VCaP (cell line): ENCODE measurements at regions not wholly inside any gene's neighbourhood (a gene's known extent, or its start where the extent isn't known, plus 50 kb on each side); places are given as distances from the start of the nearest gene placed in this dataset.

Source experiments
- H3K27ac ChIP-seq: fragments of 450-650 bp; 2 replicates; pipeline ENCODE4 v1.5.1; 2017
- TF ChIP-seq, protein P1 (sequence below): fragments of 450-650 bp; conservative IDR thresholded peaks from 2 replicates; pipeline ENCODE4 v1.5.1; 2017; ENCODE audit warnings: mild to moderate bottlenecking, moderate library complexity

DNA sequence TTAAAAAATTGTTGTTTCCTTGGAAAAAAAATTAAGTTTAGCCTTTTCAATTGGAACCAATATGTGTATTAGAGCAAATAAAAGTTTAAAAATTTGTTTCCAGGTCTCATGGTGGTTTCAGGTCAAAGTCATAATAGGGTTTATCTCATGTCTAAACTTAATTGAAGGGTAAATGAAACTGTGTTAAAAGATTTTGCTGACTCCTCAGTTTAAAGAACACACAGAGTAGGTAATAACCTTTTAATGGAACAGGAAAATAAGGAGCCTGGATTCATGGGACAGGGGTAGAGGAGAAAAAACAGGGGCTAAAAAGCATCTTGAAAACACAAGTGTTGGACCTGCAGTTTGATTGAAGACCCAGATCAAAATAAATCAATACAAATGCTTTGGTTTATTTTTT, 190.6 kb downstream of the MFSD1 start:
- no peak overlapping the region for H3K27ac ChIP-seq
- TF ChIP-seq, protein P1, sequence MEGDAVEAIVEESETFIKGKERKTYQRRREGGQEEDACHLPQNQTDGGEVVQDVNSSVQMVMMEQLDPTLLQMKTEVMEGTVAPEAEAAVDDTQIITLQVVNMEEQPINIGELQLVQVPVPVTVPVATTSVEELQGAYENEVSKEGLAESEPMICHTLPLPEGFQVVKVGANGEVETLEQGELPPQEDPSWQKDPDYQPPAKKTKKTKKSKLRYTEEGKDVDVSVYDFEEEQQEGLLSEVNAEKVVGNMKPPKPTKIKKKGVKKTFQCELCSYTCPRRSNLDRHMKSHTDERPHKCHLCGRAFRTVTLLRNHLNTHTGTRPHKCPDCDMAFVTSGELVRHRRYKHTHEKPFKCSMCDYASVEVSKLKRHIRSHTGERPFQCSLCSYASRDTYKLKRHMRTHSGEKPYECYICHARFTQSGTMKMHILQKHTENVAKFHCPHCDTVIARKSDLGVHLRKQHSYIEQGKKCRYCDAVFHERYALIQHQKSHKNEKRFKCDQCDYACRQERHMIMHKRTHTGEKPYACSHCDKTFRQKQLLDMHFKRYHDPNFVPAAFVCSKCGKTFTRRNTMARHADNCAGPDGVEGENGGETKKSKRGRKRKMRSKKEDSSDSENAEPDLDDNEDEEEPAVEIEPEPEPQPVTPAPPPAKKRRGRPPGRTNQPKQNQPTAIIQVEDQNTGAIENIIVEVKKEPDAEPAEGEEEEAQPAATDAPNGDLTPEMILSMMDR: no peak

DNA sequence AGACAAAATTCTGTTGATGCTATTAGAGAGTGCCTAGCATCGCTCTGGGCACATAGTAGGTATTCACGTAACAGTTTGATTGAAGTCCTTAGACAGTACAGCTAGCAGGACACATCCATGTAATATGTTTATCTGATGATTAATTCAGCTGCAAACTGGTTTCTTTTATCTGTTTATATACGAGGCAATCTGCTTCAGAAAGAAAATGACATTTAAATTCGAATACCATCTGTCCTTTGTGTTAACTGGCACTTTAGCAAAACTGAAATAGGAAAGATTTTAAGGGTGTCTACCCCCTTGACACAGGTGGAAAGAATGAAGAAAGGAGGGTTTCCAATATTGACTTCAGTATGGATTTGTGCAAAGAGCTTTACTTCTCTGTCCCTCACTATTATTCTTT, 192.5 kb downstream of the MFSD1 start:
- TF ChIP-seq, protein P1: no peak
- no peak overlapping the region for H3K27ac ChIP-seq

DNA sequence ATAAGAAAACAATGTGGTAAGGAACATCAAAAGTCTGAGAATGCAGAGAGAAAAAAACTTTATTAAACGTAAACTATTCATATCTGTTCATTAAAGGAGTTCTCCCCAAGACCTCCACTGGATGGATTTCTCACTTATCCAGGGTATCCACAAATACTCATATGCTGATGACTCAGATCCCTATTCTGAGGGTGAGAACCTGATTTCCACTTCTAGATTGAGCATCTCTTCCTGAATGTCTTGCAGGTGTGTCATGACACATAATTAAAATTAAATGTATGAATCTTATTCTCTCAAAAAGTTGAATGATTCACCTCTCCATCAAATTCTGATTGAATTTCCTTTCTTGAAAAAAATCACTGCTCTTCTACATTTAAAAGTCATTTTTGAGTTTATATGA, 199.9 kb downstream of the MFSD1 start:
- TF ChIP-seq, protein P1: no peak
- H3K27ac ChIP-seq: no peak overlapping the region

DNA sequence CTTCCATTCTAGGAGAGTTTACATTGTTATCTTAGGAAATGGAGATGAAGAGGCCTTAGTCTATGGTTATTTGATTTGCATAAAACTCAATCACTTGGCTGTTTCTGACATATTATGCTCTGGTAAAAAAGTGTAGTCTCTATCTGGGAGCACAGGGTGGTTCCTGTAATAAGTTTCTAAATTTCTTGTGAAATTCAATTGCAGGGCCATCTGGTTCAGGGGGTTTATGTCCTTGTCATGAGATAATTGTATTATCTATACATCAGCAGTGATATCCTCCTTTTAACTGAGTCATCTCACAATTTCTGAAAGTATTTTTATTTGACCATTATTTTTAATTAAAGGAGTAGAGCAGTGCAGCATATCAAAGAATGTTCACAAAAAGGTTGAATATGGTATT, 203.3 kb downstream of the MFSD1 start:
- no peak overlapping the region for H3K27ac ChIP-seq
- TF ChIP-seq, protein P1: no peak

DNA sequence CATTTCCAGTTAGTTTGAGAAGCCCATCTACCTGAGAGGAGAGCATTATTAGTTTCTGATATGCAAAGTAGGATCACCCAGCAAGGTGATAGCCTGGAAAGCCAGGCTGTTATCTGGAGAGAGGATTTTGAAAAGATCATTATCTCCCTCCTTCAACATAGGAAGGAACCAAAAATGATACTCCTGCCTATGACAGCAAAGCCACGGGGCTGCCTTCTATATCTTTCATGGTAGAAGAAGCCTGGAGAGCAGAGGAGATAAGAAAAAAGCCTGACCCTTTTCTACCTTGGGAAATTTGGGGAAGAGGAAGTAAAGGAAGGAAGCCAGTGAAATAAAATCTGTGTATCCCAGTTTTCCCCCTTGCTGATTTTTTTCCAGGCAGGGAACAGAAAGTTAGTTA, 205.5 kb downstream of the MFSD1 start:
- no peak overlapping the region for H3K27ac ChIP-seq
- TF ChIP-seq, protein P1: no peak

DNA sequence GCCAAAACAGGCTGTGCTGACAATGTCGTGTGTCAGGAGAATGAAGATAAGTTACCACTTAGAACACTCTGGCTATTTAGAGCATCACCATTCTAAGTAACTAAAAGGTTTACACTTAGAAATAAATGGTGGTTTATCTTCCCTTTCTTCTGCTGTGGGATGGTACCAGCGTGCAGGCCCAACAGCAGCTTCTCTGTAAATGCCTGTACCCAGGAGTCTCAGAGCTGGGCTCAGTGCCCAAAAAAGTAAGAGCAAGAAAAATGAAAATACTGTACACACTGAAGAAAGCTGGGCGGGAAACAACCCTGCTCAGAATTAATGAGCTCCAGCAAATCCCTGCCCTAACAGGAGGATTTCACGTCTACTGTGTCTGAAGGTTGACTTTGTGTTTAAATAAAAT, 206.5 kb downstream of the MFSD1 start:
- TF ChIP-seq, protein P1: no peak
- H3K27ac ChIP-seq: no peak overlapping the region

DNA sequence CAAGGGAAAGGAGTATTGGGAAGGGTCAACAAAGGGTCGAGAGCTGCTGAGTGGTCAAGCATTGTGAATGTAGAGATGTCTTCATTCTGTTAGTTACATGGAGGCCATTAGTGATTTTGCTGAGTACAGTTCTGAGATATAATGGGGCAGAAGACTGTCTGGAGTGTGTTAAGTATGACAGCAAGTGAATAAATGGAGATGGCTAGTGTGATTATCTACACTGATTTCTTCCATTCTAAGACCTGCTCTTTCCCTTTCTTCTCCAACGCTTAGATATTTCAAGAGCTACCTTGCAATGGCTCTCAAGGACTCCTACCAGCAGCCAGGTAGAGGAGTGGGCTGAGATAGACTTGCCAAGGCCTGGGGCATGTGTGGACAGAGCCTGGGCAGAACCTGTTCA, 216.5 kb downstream of the MFSD1 start:
- TF ChIP-seq, protein P1: no peak
- H3K27ac ChIP-seq: no peak overlapping the region

DNA sequence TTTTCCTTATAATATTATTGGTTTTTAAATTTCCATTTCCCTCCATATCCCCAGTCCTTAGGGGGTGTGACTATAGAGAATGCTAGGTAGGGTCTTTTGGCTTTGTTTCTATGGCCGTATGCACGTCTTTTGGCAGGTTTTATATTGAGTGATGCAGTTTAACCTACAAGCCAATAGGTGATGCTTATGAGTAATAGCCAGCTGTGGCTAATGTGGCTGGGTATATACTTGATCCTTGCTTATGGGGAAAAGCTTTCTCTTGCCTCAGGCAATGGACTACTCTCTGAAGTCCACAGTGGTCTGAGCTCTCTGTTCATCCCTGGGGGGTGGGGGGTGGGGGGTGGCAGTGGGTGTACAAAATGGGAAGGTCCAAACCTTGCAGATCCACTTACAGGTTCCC, 223.9 kb downstream of the MFSD1 start:
- no peak overlapping the region for H3K27ac ChIP-seq
- TF ChIP-seq, protein P1: no peak
